B cell (primary cell): ENCODE measurements at regions not wholly inside any gene's neighbourhood (a gene's known extent, or its start where the extent isn't known, plus 50 kb on each side); places are given as distances from the start of the nearest gene placed in this dataset.

Experiments used
- ATAC-seq: fragments of 200-7000 bp; cut with Tn5 transposase; one replicate; pipeline ENCODE4 v1.10.0; 2021; ENCODE audit warnings: low read depth, mild to moderate bottlenecking, moderate number of reproducible peaks, moderate library complexity
- CTCF ChIA-PET: fragments of 350-600 bp; sonication (Branson Sonifier 250); formaldehyde crosslinking; loops from one replicate; lab custom pipeline; 2021; ENCODE audit warnings: antibody characterized with exemption, inconsistent platforms; lab: Charles Lee
- POLR2A ChIA-PET: fragments of 350-600 bp; sonication (Branson Sonifier 250); formaldehyde crosslinking; loops from one replicate; lab custom pipeline; 2021; ENCODE audit warnings: antibody characterized with exemption; lab: Charles Lee
- DNase-seq: peaks from one replicate; pipeline ENCODE4 v3.0.0; 2013
- H2AFZ ChIP-seq: 2 replicates; pipeline ENCODE4 v1.6.1; 2012; ENCODE audit warnings: mild to moderate bottlenecking, low read depth, low read length; ENCODE audit not compliant: insufficient read depth, poor library complexity, severe bottlenecking
- H3K27ac ChIP-seq, 2 donors: 1 replicate in 1 of 2; 2 replicates in 1 of 2; pipeline ENCODE4 v1.5.1; 2012 to 2013; ENCODE audit warnings: low read length in 2 of 2, mild to moderate bottlenecking in 2 of 2, moderate library complexity in 1 of 2
- H3K27me3 ChIP-seq, 4 experiments: fragments of 200-600 bp in 1 of 4; sonication (generic) in 1 of 4; replicated peaks in 1 of 4; 1 replicate in 2 of 4; 2 replicates in 2 of 4; pipeline versions ENCODE4 v1.6.1 to v1.7.0; 2013 to 2016; ENCODE audit warnings: low read length in 3 of 4, mild to moderate bottlenecking in 2 of 4, mixed read lengths in 1 of 4, moderate library complexity in 1 of 4; ENCODE audit not compliant: insufficient read depth in 4 of 4, control insufficient read depth in 3 of 4; ENCODE audit errors: control extremely low read depth in 1 of 4
- H3K36me3 ChIP-seq, 2 experiments: replicated peaks in 1 of 2; 1 replicate in 1 of 2; 2 replicates in 1 of 2; pipeline versions ENCODE4 v1.6.1 to v1.7.1; 2013; ENCODE audit warnings: low read length in 1 of 2; ENCODE audit not compliant: insufficient read depth in 2 of 2, control insufficient read depth in 1 of 2; ENCODE audit errors: control extremely low read depth in 1 of 2, extremely low read depth in 1 of 2
- H3K4me1 ChIP-seq, 2 donors: fragments of 200-600 bp in 1 of 2; sonication (generic) in 1 of 2; 1 replicate in 1 of 2; 2 replicates in 1 of 2; pipeline versions ENCODE4 v1.5.1 to v1.6.1; 2013 to 2017; ENCODE audit warnings: low read length in 2 of 2; ENCODE audit not compliant: control insufficient read depth in 2 of 2, insufficient read depth in 2 of 2
- H3K4me2 ChIP-seq: replicated peaks from 2 replicates; pipeline ENCODE3; 2012; ENCODE audit warnings: mild to moderate bottlenecking, low read depth, low read length; ENCODE audit not compliant: poor library complexity, severe bottlenecking
- H3K4me3 ChIP-seq, 5 experiments: fragments of 200-600 bp in 1 of 5; sonication (generic) in 1 of 5; 1 replicate in 3 of 5; 2 replicates in 2 of 5; pipeline versions ENCODE4 v1.5.1 to v1.7.0; 2011 to 2016; ENCODE audit warnings: low read length in 4 of 5, mild to moderate bottlenecking in 4 of 5, low read depth in 2 of 5, control low read depth in 1 of 5, moderate library complexity in 1 of 5; ENCODE audit not compliant: insufficient read depth in 1 of 5; ENCODE audit errors: control extremely low read depth in 1 of 5, extremely low read depth in 1 of 5
- H3K79me2 ChIP-seq: fragments of 200-600 bp; sonication (generic); one replicate; pipeline ENCODE4 v1.6.0; 2016; ENCODE audit warnings: low read length; ENCODE audit not compliant: control insufficient read depth, insufficient read depth
- H3K9ac ChIP-seq: fragments of 200-600 bp; sonication (generic); 2 replicates; pipeline ENCODE4 v1.6.1; 2017; ENCODE audit warnings: mild to moderate bottlenecking, low read length, moderate library complexity
- H3K9me3 ChIP-seq, 3 donors: one replicate each; pipeline versions ENCODE4 v1.6.1 to v1.7.1; 2013; ENCODE audit warnings: low read length in 2 of 3; ENCODE audit not compliant: control insufficient read depth in 2 of 3, insufficient read depth in 1 of 3; ENCODE audit errors: control extremely low read depth in 1 of 3
- H4K20me1 ChIP-seq: 2 replicates; pipeline ENCODE4 v1.6.0; 2012; ENCODE audit warnings: mild to moderate bottlenecking, low read length; ENCODE audit not compliant: insufficient read depth, control insufficient read depth, poor library complexity, severe bottlenecking
- H3K27ac Mint-ChIP-seq: one replicate; pipeline ENCODE4 v1.8.0; 2021; ENCODE audit warnings: mixed read lengths
- H3K27me3 Mint-ChIP-seq: one replicate; pipeline ENCODE4 v1.8.0; 2021; ENCODE audit warnings: mixed read lengths
- H3K4me1 Mint-ChIP-seq: one replicate; pipeline ENCODE4 v1.8.0; 2021; ENCODE audit warnings: mixed read lengths
- H3K4me3 Mint-ChIP-seq: one replicate; pipeline ENCODE4 v1.8.0; 2021; ENCODE audit warnings: mixed read lengths
- H3K9me3 Mint-ChIP-seq: one replicate; pipeline ENCODE4 v1.8.0; 2022; ENCODE audit warnings: mixed read lengths; ENCODE audit not compliant: insufficient read depth
- CTCF ChIP-seq: fragments of 200-600 bp; IDR thresholded peaks from one replicate; pipeline ENCODE4 v1.8.0; 2022; ENCODE audit warnings: antibody characterized with exemption, mild to moderate bottlenecking
- EZH2 ChIP-seq: IDR thresholded peaks from 2 replicates; pipeline ENCODE4 v1.6.1; 2012; ENCODE audit warnings: borderline replicate concordance, low read depth, mild to moderate bottlenecking, moderate library complexity, low read length; ENCODE audit not compliant: insufficient read depth, poor library complexity, severe bottlenecking
- WGBS: methylation state at CpG from one replicate; pipeline ENCODE4 v1.1.5; 2013; ENCODE audit warnings: missing lambda C conversion rate; ENCODE audit not compliant: insufficient coverage; 5-methylcytosine and 5-hydroxymethylcytosine counted together
- intact Hi-C: fragments of 100-400 bp; cut with micrococcal nuclease; formaldehyde crosslinking; loops from one replicate; pipeline ENCODE4 v1.10.0; 2022

GRCh38 chr2:21667638-21668037 lies 543.9 kb downstream of the TDRD15 start:
- Histone ChIP-seq H3K9ac (no peak overlapping the region), H4K20me1 (no peaks in the 10 kb centered on the region), H3K4me1 (no peaks in the 10 kb centered on the region), H3K79me2 (no peaks in the 10 kb centered on the region), H3K27me3 (no peaks in the 10 kb centered on the region), H3K4me2 (no peak overlapping the region), H2AFZ (no peak overlapping the region), H3K9me3 (no peaks in the 10 kb centered on the region), H3K36me3 (no peaks in the 10 kb centered on the region), H3K27ac (no peak overlapping the region), H3K4me3 (no peak overlapping the region)
- DNase-seq (no peak), ATAC-seq (no peak)
- no peak for TF ChIP-seq CTCF
- TF ChIP-seq EZH2, result no peak
- ChIA-PET CTCF (no interaction called here), POLR2A (no interaction called here)
- H3K27me3 Mint-ChIP-seq, result no peaks in the 10 kb centered on the region
- intact Hi-C loops, result no loop called here
- H3K9me3 Mint-ChIP-seq, result peaks cover 4% of the 10 kb centered on the region
- 60% methylated on average over 1 of the region's 5 CpGs for WGBS
- no peak overlapping the region for H3K27ac Mint-ChIP-seq
- H3K4me3 Mint-ChIP-seq, result no peak overlapping the region
- no peaks in the 10 kb centered on the region for H3K4me1 Mint-ChIP-seq

- H3K4me3 Mint-ChIP-seq, result no peak overlapping the region
Observed at GRCh38 chr2:21668078-21668710, 544.4 kb downstream of the TDRD15 start.

More at GRCh38 chr2:21668078-21668710, 544.4 kb downstream of the TDRD15 start:
- H3K9ac ChIP-seq, result no peak overlapping the region
- DNase-seq (no peak), ATAC-seq (no peak)
- no peak overlapping the region for H3K4me3 ChIP-seq
- H3K4me2 ChIP-seq, result no peak overlapping the region
- ChIA-PET POLR2A (no interaction called here), CTCF (no interaction called here)
- no peak for TF ChIP-seq EZH2
- TF ChIP-seq CTCF, result no peak
- H3K27me3 ChIP-seq, result no peaks in the 10 kb centered on the region
- no peaks in the 10 kb centered on the region for H3K36me3 ChIP-seq
- no peaks in the 10 kb centered on the region for H3K27me3 Mint-ChIP-seq
- H3K4me1 Mint-ChIP-seq, result no peaks in the 10 kb centered on the region
- H3K27ac ChIP-seq, result no peak overlapping the region
- intact Hi-C loops, result no loop called here
- H4K20me1 ChIP-seq, result no peaks in the 10 kb centered on the region
- H3K79me2 ChIP-seq, result no peaks in the 10 kb centered on the region
- no peaks in the 10 kb centered on the region for H3K4me1 ChIP-seq
- no CpG with 5 or more reads among the region's 5 CpGs for WGBS
- no peak overlapping the region for H2AFZ ChIP-seq
- no peak overlapping the region for H3K27ac Mint-ChIP-seq
- H3K9me3 ChIP-seq, result no peaks in the 10 kb centered on the region
- H3K9me3 Mint-ChIP-seq, result peaks cover 4% of the 10 kb centered on the region
